Transverse colon (tissue), 4 donors: ENCODE measurements at regions not wholly inside any gene's neighbourhood (a gene's known extent, or its start where the extent isn't known, plus 50 kb on each side); places are given as distances from the start of the nearest gene placed in this dataset.

Experiments used
- DNase-seq: peaks from one replicate; pipeline ENCODE4 v3.0.0-alpha.2; 2019
- H3K27ac ChIP-seq, 4 donors: fragments of 200-600 bp; sonication (generic); 2 replicates each; pipeline ENCODE4 v1.5.1; 2016 to 2018; ENCODE audit warnings: inconsistent platforms in 4 of 4
- H3K27me3 ChIP-seq: fragments of 200-600 bp; sonication (generic); 2 replicates; pipeline ENCODE4 v1.5.1; 2017; ENCODE audit warnings: inconsistent platforms
- H3K36me3 ChIP-seq, 4 donors: fragments of 200-600 bp; sonication (generic); 2 replicates each; pipeline ENCODE4 v1.5.1; 2017 to 2019; ENCODE audit warnings: inconsistent platforms in 4 of 4
- H3K4me1 ChIP-seq, 4 donors: fragments of 200-600 bp; sonication (generic); 2 replicates each; pipeline ENCODE4 v1.5.1; 2017 to 2020; ENCODE audit warnings: inconsistent platforms in 4 of 4
- H3K4me3 ChIP-seq, 4 donors: fragments of 200-600 bp; sonication (generic); 1 replicate in 1 of 4; 2 replicates in 3 of 4; pipeline versions ENCODE4 v1.5.1 to v1.6.1; 2017 to 2019; ENCODE audit warnings: inconsistent platforms in 4 of 4
- H3K9me3 ChIP-seq, 2 donors: fragments of 200-600 bp; sonication (generic); 2 replicates each; pipeline ENCODE4 v1.5.1; 2017 to 2019; ENCODE audit warnings: inconsistent platforms in 2 of 2
- CTCF ChIP-seq, 5 experiments: fragments of 200-600 bp in 3 of 5; fragments of 450-650 bp in 2 of 5; sonication (generic) in 3 of 5; IDR thresholded peaks; 1 replicate in 2 of 5; 2 replicates in 3 of 5; pipeline ENCODE4 v1.5.1; 2016 to 2017; ENCODE audit warnings: antibody characterized with exemption in 5 of 5, inconsistent platforms in 3 of 5, mild to moderate bottlenecking in 2 of 5, moderate library complexity in 1 of 5
- EP300 ChIP-seq: sonication (generic); formaldehyde crosslinking; IDR thresholded peaks from one replicate; pipeline ENCODE4 v1.6.1; 2017; ENCODE audit warnings: antibody characterized with exemption, low read depth
- POLR2A ChIP-seq: fragments of 450-650 bp; IDR thresholded peaks from one replicate; pipeline ENCODE4 v1.6.1; 2016; ENCODE audit warnings: antibody characterized with exemption, mild to moderate bottlenecking, moderate library complexity
- POLR2AphosphoS5 ChIP-seq, 3 donors: sonication (generic); formaldehyde crosslinking; IDR thresholded peaks; one replicate each; pipeline ENCODE4 v1.6.1; 2016; ENCODE audit warnings: antibody characterized with exemption in 3 of 3
- WGBS, 2 donors: methylation state at CpG; one replicate each; pipeline ENCODE4 v1.1.5; 2018; ENCODE audit warnings: low coverage in 1 of 2; 5-methylcytosine and 5-hydroxymethylcytosine counted together
- in situ Hi-C, 4 donors: fragments of 200-750 bp; cut with MboI; loops; one replicate each; pipeline versions ENCODE4 v1.15.0 to v1.15.1; 2017; ENCODE audit warnings: low sequenced_read_pairs in 3 of 4, low pct_ligation_motif_present in 1 of 4, low pct_unique_long_range_greater_than_20kb in 1 of 4
- intact Hi-C: fragments of 100-400 bp; cut with DNase I; formaldehyde crosslinking; loops from one replicate; pipeline ENCODE4 v1.15.1; 2023; ENCODE audit warnings: low total_unique reads

DNA sequence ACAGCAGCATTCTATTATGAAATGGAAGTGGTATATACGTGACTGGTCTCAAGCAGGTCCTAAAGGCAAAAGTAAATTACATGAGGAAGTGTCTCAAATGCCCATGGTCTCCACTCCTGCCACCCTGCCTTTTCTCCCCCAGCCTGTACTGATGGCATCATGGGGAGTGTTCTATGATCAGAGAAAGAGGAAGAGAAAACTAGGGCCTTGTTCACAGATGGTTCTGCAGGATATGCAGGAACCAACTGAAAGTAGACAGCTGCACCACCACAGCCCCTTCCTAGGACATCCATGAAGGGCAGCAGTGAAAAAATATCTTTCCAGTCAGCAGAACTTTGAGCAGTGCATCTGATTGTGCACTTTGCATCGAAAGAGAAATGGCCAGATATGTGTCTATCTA, 901.5 kb downstream of the ARAP2 start:
- H3K4me3 ChIP-seq = no peak overlapping the region
- in situ Hi-C loops (no loop called here), intact Hi-C loops (no loop called here)
- H3K27ac ChIP-seq = no peak overlapping the region
- H3K27me3 ChIP-seq = no peaks in the 10 kb centered on the region
- H3K36me3 ChIP-seq = no peaks in the 10 kb centered on the region
- WGBS, 2 donors = 32 to 40% methylated on average over 1 to 2 of the region's 2 CpGs
- TF ChIP-seq EP300 (no peak), POLR2A (no peak), CTCF (IDR thresholded peaks at IDR 0.05) (no peak), POLR2AphosphoS5 (IDR thresholded peaks at IDR 0.05) (no peak)
- no peaks in the 10 kb centered on the region for H3K9me3 ChIP-seq
- DNase-seq = no peak
- H3K4me1 ChIP-seq = no peaks in the 10 kb centered on the region

DNA sequence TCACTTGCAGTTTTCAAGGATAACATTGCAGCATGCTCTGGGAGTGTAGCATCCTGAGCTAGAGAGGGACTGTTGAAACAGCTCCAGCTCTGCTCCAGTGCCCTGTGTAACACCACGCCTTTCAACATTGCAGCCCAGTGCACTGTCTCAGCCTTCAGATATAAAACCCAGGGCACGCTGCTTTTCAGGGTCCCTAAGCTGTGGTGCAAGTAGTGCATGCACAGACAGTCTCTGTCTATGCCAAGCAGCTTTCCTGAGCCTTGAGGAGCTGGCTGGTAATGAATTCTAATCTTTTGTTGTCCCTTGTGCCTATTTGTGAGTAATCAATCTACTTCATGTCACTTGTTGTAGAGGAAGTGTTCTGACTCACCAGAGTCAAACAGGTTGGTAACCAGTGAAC, 897.0 kb downstream of the ARAP2 start:
- Histone ChIP-seq H3K27me3 (no peaks in the 10 kb centered on the region), H3K9me3 (no peaks in the 10 kb centered on the region), H3K27ac (no peak overlapping the region), H3K4me3 (no peak overlapping the region), H3K36me3 (no peaks in the 10 kb centered on the region), H3K4me1 (no peaks in the 10 kb centered on the region)
- no peak for TF ChIP-seq POLR2AphosphoS5 (IDR thresholded peaks at IDR 0.05)
- TF ChIP-seq CTCF (IDR thresholded peaks at IDR 0.05) = no peak
- 20 to 56% methylated on average over 1 to 2 of the region's 2 CpGs for WGBS, 2 donors
- intact Hi-C loops (no loop called here), in situ Hi-C loops (no loop called here)
- no peak for DNase-seq

- no peak for TF ChIP-seq POLR2AphosphoS5 (IDR thresholded peaks at IDR 0.05)
- no peak for TF ChIP-seq CTCF (IDR thresholded peaks at IDR 0.05)
- no peak for TF ChIP-seq POLR2A
- no peak for TF ChIP-seq EP300
- 67 to 83% methylated on average over 3 of the region's 3 CpGs for WGBS, 2 donors
- no peaks in the 10 kb centered on the region for H3K27me3 ChIP-seq
- intact Hi-C loops = no loop called here
- H3K9me3 ChIP-seq = no peaks in the 10 kb centered on the region
- in situ Hi-C loops = no loop called here
- no peaks in the 10 kb centered on the region for H3K4me1 ChIP-seq
- H3K27ac ChIP-seq = no peak overlapping the region
- DNase-seq = no peak
- H3K36me3 ChIP-seq = no peaks in the 10 kb centered on the region
- no peak overlapping the region for H3K4me3 ChIP-seq
Measured at GRCh38 chr4:35358001-35358584, 886.2 kb downstream of the ARAP2 start.

DNA sequence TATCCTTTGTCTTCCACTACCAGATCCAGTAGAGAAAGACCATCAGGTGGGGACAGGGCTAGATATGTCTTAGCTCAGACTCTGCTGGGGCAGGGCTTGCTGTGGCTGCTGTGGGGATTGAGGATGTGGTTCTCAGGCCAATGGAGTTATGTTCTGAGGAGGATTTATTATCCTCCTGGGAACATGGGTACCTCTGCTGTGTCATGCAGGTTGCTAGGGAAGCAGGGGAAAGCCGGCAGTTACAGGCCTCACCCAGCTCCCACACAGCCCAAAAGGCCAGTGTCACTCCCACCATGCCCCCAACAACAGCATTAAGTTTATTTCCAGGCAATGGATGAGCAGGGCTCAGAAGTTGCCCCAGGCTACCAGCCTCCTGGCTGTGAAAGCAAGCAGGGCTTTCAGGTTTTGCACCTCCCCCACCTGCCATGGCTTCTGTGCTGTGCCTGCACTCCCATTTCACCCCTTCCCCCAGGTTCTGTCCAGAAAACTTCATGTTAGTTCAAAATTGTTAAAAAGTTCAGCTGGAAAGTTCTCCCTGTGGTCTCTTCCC, 879.9 kb downstream of the ARAP2 start:
- DNase-seq = no peak
- no peaks in the 10 kb centered on the region for H3K9me3 ChIP-seq
- in situ Hi-C loops = no loop called here
- 88% methylated on average over 1 of the region's 1 CpG; no CpG with 5 or more reads in 1 of the 2 donors for WGBS, 2 donors
- no peaks in the 10 kb centered on the region for H3K4me1 ChIP-seq
- no peak overlapping the region for H3K27ac ChIP-seq
- no peak overlapping the region for H3K4me3 ChIP-seq
- no peaks in the 10 kb centered on the region for H3K27me3 ChIP-seq
- no peak for TF ChIP-seq POLR2A
- TF ChIP-seq POLR2AphosphoS5 (IDR thresholded peaks at IDR 0.05) = no peak
- TF ChIP-seq CTCF (IDR thresholded peaks at IDR 0.05) = no peak
- no peak for TF ChIP-seq EP300
- H3K36me3 ChIP-seq = no peaks in the 10 kb centered on the region
- intact Hi-C loops = no loop called here
